HG02973 (cell line): ENCODE measurements at regions not wholly inside any gene's neighbourhood (a gene's known extent, or its start where the extent isn't known, plus 50 kb on each side); places are given as distances from the start of the nearest gene placed in this dataset.
"Not testable (repeated sequence)": the region's sequence is repeated elsewhere in the genome, so short reads cannot be mapped to it uniquely, and the experiment has no call there.

Source experiments
- ATAC-seq: cut with Tn5 transposase; IDR thresholded peaks from one replicate; pipeline ENCODE4 v1.9.1; 2021; ENCODE audit warnings: moderate library complexity; ENCODE audit not compliant: unreplicated experiment

- ATAC-seq: no peak
These were observed 59.2 kb upstream of the ATP5PO start for GRCh38 chr21:33974513-33975468.

GRCh38 chr21:33973268-33973667, 57.7 kb upstream of the ATP5PO start:
- ATAC-seq: no peak

- ATAC-seq: no peak
These were observed 56.9 kb upstream of the ATP5PO start for GRCh38 chr21:33972539-33972938.

- no peak for ATAC-seq
These were observed 55.9 kb upstream of the ATP5PO start for GRCh38 chr21:33971492-33972013.

GRCh38 chr21:33969581-33969980, 54.0 kb upstream of the ATP5PO start:
- no peak for ATAC-seq

- ATAC-seq: no peak
These were observed 53.4 kb upstream of the ATP5PO start for GRCh38 chr21:33968995-33969348.

- ATAC-seq: no peak
These were observed 52.7 kb upstream of the ATP5PO start for GRCh38 chr21:33968080-33968994.

GRCh38 chr21:33967086-33967571, 51.5 kb upstream of the ATP5PO start:
- ATAC-seq: no peak

- ATAC-seq: no peak
These were observed 50.8 kb upstream of the ATP5PO start for GRCh38 chr21:33966324-33966949.

GRCh38 chr21:33965662-33966061, 50.1 kb upstream of the ATP5PO start:
- ATAC-seq: not testable (repeated sequence)
